Breast epithelium (tissue), 3 donors: ENCODE measurements at regions not wholly inside any gene's neighbourhood (a gene's known extent, or its start where the extent isn't known, plus 50 kb on each side); places are given as distances from the start of the nearest gene placed in this dataset.

ENCODE experiments used
- POLR2A ChIP-seq: fragments of 450-650 bp; IDR thresholded peaks from one replicate; pipeline ENCODE4 v1.6.1; 2016; ENCODE audit warnings: antibody characterized with exemption, mild to moderate bottlenecking, moderate library complexity
- POLR2AphosphoS5 ChIP-seq, 3 donors: sonication (generic); formaldehyde crosslinking; IDR thresholded peaks; one replicate each; pipeline ENCODE4 v1.6.1; 2017; ENCODE audit warnings: antibody characterized with exemption in 3 of 3
- TF ChIP-seq, protein P1 (sequence below), 3 donors: fragments of 450-650 bp; IDR thresholded peaks; one replicate each; pipeline ENCODE4 v1.5.1; 2016 to 2017; ENCODE audit warnings: antibody characterized with exemption in 3 of 3, mild to moderate bottlenecking in 3 of 3, moderate library complexity in 3 of 3

DNA sequence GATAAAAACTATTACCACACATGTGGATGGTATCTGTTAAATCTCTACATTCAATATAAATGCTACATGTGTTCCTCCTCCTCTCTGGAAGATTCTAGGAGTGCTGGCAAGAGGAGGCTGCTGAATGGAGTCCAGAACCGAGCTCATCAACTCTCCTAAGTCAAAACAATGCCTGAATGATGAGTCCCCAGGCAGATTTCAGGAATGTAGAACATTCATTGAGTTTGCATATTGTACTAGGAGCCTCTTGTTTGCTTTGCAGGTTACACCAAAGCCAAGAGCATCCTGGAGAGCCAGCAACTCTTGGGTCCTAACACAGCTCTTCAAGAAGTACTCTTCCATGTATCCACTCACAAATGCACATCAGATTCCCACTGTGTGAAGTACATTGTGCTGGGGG, 117.6 kb upstream of the UST start:
- TF ChIP-seq, protein P1, sequence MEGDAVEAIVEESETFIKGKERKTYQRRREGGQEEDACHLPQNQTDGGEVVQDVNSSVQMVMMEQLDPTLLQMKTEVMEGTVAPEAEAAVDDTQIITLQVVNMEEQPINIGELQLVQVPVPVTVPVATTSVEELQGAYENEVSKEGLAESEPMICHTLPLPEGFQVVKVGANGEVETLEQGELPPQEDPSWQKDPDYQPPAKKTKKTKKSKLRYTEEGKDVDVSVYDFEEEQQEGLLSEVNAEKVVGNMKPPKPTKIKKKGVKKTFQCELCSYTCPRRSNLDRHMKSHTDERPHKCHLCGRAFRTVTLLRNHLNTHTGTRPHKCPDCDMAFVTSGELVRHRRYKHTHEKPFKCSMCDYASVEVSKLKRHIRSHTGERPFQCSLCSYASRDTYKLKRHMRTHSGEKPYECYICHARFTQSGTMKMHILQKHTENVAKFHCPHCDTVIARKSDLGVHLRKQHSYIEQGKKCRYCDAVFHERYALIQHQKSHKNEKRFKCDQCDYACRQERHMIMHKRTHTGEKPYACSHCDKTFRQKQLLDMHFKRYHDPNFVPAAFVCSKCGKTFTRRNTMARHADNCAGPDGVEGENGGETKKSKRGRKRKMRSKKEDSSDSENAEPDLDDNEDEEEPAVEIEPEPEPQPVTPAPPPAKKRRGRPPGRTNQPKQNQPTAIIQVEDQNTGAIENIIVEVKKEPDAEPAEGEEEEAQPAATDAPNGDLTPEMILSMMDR (IDR thresholded peaks at IDR 0.05): no peak
- TF ChIP-seq POLR2A (no peak), POLR2AphosphoS5 (IDR thresholded peaks at IDR 0.05) (no peak)
